Spleen (tissue), 7 donors: ENCODE measurements at regions not wholly inside any gene's neighbourhood (a gene's known extent, or its start where the extent isn't known, plus 50 kb on each side); places are given as distances from the start of the nearest gene placed in this dataset.

Experiments used
- POLR2A ChIP-seq, 3 donors: fragments of 450-650 bp; IDR thresholded peaks; one replicate each; pipeline ENCODE4 v1.5.1; 2017; ENCODE audit warnings: antibody characterized with exemption in 3 of 3, mild to moderate bottlenecking in 1 of 3
- TF ChIP-seq, protein P1 (sequence below), 11 experiments: fragments of 200-600 bp in 7 of 11; fragments of 450-650 bp in 4 of 11; sonication (generic) in 4 of 11; IDR thresholded peaks in 8 of 11; conservative IDR thresholded peaks in 3 of 11; 1 replicate in 7 of 11; 2 replicates in 4 of 11; pipeline versions ENCODE4 v1.4.0 to v1.8.0; 2016 to 2021; ENCODE audit warnings: antibody characterized with exemption in 11 of 11, inconsistent platforms in 4 of 11, mild to moderate bottlenecking in 1 of 11
- donor health status: DM: no; HTN: no; CAD: no; lungs with moderate emphysema.
- donor health status: DM: no; HTN: no; CAD: no.
- donor health status: DM: no; HTN: no; CAD: no.

- TF ChIP-seq POLR2A (IDR thresholded peaks at IDR 0.05) = no peak
- TF ChIP-seq, protein P1, sequence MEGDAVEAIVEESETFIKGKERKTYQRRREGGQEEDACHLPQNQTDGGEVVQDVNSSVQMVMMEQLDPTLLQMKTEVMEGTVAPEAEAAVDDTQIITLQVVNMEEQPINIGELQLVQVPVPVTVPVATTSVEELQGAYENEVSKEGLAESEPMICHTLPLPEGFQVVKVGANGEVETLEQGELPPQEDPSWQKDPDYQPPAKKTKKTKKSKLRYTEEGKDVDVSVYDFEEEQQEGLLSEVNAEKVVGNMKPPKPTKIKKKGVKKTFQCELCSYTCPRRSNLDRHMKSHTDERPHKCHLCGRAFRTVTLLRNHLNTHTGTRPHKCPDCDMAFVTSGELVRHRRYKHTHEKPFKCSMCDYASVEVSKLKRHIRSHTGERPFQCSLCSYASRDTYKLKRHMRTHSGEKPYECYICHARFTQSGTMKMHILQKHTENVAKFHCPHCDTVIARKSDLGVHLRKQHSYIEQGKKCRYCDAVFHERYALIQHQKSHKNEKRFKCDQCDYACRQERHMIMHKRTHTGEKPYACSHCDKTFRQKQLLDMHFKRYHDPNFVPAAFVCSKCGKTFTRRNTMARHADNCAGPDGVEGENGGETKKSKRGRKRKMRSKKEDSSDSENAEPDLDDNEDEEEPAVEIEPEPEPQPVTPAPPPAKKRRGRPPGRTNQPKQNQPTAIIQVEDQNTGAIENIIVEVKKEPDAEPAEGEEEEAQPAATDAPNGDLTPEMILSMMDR (IDR thresholded peaks at IDR 0.05 in 8 of 11, conservative IDR thresholded peaks at IDR 0.05 in 3 of 11) = no peak
These were observed 432.2 kb downstream of the OLFM4 start for GRCh38 chr13:53460796-53461195.
